DMS 273 (cell line): ENCODE measurements at regions not wholly inside any gene's neighbourhood (a gene's known extent, or its start where the extent isn't known, plus 50 kb on each side); places are given as distances from the start of the nearest gene placed in this dataset.
"Not testable (repeated sequence)": the region's sequence is repeated elsewhere in the genome, so short reads cannot be mapped to it uniquely, and the experiment has no call there.

Source experiments
- DNase-seq: peaks from one replicate; lab custom pipeline; 2025; ENCODE audit not compliant: unreplicated experiment; lab: John Stamatoyannopoulos, UW

DNA sequence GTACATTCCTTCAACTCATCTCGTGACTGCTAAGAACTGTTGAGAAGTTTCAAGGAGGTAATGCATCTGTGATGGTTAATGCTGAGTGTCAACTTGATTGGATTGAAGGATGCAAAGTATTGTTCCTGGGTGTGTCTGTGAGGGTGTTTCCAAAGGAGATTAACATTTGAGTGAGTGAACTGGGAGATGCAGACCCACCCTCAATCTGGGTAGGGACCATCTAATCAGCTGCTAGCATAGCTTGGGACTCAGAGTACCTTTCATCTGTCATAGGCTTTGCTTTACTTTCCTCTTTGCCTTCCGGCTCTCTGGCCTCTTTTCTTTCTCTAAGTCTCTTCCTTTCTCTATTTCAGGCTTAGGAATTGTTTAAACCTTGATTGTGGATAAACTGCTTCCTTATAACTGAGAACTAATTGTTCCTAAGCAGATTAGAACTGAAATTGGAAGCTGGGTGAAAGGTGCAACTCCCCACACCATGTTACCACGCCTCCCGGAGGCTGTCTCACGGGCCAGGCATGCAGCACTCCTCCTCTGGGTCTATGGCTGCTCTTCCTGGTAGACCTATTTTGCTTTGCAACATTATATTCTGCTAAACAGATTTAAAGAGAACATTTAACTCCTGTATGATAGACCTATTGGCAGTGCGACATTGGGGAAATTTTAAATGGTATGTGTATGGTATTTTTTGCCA is 298.2 kb downstream of the CCSER2 start:
- DNase-seq = no peak

DNA sequence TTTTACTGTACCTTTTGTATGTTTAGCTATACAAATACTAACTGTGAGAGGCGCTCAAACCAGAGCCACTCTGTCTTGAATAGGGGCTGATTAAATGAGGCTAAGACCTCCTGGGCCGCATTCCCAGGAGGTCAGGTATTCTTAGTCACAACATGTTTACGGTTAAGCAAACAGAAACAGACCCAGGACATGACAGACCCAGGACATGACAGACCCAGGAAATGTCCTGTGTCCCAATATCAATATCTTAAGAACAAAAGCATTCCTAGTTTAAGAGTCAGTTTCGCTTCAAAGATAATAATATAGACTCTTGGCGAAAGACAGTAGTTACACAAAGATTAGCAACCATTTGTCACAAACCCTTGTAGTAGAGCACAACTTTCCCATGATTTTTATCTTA is 304.5 kb downstream of the CCSER2 start:
- DNase-seq = no peak

DNA sequence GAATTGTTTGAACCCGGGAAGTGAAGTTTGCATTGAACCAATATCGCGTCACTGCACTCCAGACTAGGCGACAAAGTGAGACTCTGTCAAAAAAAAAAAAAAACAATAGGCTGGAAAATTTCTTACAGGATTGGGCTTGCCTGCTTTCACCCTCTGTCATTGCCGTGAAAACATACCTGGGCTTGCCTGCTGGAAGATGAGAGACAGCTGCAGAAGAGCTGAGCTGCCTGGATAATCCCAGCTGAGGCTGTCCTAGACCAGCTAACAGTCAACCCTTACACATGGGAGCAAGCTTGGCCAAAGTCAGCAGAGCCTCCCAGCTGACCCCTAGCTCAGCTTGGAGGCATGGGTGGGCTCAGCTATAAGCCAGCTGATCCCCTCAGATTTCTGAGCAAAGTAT is 306.2 kb downstream of the CCSER2 start:
- no peak for DNase-seq

DNA sequence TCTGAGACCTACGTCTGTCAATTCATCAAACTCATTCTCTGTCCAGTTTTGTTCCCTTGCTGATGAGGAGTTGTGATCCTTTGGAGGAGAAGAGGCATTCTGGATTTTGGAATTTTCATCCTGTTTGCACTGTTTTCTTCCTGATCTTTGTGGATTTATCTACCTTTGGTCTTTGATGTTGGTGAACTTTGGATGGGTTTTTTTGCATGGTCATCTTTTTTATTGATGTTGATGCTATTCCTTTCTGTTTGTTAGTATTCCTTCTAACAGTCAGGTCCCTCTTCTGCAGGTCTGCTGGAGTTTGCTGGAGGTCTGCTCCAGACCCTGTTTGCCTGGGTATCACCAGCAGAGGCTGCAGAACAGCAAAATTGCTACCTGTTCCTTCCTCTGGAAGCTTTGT is 322.2 kb downstream of the CCSER2 start:
- DNase-seq = not testable (repeated sequence)

DNA sequence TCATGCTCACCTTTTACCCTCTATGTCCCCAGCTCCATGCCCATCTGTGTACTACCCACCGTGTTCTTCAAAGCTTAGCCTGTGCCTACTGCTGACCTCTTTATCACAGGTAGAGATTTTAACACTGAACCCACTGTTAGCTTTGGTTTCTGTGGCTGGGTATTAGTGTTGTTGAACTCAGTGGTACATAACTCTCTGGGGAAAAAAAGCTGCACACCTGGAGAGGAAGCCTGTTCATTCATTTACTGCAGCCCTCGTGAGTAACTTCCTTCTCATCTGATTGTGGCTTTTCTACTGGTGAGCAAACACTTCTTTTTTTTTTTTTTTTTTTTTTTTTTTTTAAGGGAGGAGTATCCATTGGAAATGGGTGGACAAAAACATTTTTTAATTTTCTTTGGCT is 326.3 kb downstream of the CCSER2 start:
- no peak for DNase-seq

DNA sequence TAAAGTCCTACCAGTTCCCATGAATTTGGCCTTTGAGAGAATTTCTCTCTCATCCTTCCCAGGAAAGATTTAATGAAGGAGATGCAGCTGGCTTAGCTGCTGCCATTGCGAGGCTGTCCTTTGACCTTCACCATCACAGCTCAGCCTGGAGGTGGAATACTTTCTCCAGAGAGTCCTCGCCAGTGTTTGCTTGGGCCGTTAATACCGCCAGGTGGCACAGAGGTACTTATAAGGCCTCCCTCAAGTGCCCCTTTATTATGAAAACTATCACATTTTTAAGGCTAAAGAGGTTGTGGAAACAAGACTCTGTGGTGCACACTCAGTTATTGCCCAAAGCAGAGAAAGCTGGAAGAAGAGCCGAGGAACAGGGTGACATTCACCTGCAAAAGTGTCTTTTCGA is 330.6 kb downstream of the CCSER2 start:
- no peak for DNase-seq

DNA sequence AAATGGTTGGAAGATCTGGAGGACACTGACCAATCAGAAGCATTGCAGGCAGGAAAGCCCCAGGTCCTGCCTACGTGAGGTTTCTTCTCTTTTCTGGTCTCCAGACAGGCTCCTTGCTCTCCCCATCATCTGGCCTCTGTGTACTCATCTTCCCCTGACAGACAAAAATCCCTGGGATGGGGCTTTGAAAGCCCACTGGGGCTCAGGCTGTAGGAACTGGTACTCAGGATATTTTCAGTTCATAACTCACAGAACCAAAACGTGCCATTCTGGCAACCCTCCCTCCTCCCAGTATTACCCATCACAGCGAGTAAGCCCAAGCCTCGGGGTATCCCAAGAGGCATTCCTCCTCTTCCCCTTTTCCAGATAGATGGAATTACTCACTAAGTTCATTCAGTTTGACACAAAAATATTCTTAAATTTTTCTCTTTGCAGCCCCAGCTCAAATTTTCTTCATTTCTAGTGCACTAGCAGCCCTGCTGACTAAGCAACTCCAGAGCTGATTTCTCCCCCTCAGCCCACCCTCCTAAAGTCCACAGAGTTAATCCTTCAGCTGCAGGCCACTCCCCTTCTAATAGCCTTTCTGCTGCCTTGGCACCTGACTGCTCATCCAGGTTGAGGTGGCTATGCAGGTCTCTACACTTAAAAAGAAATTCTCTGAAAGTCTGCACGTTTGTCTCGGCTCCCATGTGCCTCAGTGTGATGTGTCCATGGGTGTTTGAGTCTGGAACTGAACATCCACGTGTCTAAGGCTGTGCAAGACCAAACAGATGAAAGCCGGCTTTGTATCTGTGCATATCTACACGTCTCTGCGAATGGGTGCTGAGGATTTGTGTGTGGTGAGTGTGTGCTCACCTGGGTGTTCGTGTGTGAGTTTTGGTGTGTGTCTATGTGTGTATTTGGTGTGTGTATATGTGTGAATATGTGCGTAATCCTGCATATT is 331.4 kb downstream of the CCSER2 start:
- no peak for DNase-seq

DNA sequence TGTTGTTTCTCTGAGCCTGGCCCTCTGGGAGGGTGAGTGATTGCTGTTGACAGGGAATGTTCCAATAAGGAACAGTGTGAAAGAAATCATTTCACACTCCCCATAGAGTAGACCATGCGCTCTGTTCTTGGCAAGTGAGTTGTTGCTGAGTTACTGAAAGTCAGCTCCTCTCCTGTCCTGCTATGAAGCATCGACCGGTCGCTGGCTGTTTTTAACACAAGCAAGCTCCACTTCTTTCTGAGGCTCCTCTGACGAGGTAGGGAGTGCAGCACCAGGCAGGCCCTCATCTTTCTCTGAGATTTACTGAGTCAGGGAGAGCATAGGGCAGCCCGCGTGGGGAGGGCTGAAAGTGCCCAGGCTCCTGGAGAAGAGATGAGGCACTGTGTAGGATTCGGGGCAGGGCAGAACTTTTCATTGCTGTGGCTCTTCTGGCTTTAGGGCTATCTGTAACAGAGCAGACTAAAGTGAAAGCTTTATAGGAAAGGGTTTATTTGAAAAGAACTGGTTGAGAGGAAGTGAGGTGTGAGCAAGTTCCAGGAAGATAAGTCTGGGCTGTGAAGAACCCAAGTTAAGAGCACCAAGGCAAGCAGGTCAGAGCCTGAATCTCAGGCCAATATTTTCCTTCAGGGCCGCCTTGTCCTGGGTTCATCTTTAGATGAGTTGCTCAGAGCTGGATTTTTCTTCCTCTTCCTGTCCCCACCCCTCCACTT is 332.2 kb downstream of the CCSER2 start:
- DNase-seq = no peak

DNA sequence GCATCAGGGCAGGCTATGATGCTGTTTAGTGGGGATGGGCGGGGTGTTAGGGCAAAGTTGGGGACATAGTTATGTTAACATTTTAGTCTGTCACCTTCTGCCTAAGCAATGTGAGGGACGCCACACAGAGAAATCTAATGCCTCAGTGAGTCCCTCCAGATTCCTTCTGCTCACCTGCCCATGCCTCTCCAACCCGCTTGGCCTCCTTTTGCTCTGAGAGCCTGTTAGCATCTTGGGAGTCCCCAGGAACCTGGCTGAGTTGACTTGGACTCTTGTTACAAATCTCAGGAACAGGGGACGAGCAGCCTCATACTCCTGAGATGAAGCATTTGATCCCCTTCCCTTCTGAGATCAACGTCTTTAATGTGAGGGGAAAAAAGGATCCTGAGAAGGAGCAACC is 336.8 kb downstream of the CCSER2 start:
- DNase-seq = no peak

DNA sequence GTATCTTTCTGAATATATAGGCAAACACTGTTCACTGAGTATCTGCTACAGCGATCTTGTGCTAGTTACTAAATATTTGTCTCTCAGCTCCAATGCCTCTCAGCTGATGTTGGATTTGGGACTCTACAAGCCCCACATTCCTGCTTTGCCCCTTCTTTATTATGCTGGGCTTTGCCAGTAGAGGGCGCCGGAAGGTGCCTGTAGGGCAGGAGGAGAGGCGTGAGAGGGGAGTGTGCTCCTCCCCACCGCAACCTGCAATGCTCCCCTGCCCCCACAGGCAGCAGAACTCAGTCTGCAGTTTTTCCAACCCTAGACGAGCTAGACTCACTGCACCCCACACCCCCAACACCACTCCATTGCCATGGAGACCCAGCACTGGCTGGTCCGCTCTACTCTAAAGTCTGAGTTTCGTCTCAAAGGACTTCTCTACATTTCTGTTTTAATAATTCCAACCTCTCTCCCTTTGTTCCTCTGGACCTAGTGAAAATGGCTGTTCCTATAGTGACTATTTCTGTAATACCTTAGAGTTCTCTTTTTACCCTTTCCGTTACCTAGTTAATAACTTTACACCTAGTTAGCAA is 337.6 kb downstream of the CCSER2 start:
- peak; percentile 51 for DNase-seq

DNA sequence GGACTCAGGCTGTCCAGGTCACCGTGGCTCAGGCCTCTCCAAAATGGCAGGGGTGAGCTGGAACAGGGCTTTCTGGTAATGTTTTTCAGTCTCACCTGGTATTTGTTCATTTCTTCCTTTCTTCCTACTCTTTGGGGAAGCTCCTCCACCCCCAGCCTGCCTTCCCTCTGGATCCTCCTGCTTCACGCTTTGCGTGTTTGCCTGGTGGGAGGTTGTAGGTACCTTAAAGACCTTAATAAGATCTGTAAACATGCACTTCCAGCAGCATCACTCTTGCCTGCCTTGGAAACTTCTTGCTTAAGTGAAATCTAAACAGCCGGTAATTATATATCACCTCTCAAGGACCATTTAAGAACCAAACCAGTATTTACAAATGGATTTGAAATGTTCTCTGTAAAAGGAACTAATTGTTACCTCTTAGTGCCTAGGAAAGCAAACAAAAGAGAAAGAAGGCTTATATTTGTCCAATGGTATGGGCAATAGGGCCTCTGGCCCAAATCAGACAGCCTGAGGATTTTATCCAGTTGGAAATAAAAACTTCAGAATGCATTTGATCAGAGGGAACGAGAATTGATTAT is 339.9 kb downstream of the CCSER2 start:
- DNase-seq = no peak

DNA sequence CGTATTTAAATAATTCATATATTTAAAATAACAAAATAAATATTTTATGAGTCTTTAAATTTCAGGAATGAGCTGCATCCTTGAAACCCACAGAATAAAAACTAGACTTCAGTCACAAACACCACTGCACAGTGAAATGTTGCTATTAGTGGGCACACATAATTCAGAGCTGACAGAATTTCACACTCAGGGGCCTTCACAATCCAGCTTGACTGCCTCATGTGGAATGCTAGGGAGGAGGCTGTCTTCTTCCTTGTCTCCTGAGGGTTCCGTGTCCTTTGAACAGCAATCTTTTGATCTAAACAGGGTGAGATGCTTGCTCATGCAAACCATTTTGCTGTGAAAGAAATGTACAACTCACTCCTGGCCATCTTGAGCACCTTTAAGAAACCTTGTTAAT is 346.7 kb downstream of the CCSER2 start:
- DNase-seq = no peak

DNA sequence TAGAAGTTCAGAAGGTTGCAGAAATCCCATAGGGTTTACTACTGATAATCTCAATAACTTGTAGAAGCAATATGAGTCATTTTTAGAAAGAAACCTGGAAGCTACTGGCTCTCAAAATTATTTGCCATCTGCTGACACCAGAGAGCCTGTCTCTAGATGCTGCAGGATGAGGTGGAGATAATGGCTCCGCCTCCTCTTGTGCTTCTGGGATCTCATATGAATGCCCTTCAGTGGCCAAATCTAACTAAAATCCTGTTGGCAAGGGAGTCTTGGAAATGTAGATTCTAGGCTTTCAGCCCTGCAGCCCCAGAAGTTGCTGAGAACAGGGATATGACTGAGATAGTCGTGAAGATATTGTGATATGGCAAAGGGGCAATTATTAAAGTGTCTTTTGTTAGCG is 348.1 kb downstream of the CCSER2 start:
- DNase-seq = peak; percentile 4

DNA sequence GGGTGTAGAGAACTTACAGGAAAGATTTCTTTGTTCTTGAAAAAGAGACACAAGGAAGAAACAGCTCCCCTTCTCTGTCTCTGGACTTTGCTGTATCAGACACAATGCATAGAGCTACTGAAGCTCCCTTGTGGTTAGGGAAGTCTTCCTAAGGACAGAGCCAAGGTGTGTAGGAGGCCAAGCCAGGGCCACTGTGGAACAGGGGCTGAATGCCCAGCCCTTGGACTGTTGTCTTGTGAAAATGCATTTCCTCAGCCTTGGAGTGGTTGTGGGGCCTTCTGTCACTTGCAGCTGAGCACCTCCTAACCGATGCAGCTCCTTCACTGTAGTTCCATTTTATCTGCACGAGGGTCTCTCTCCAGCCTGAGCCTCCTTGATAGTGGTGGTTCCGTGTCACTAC is 353.4 kb downstream of the CCSER2 start:
- DNase-seq = no peak

DNA sequence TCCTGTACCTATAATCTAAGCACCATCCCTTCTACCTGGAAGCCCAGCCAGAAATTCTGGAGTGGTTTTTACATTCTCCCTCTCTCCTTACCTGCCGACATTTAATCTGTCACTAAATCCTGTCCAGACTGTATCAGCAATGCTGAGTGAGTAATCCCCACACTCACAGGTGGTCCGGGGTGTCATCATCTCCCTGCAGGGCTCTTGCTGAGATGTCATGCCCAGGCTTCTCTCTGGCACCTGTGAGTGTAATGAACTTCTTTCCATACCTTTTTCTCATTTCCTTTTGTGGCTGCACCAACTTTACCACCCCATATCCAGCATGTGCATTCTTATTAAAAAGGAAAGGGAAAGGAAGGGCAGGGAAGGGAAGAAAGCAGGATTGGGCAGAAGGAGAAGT is 355.2 kb downstream of the CCSER2 start:
- DNase-seq = no peak

DNA sequence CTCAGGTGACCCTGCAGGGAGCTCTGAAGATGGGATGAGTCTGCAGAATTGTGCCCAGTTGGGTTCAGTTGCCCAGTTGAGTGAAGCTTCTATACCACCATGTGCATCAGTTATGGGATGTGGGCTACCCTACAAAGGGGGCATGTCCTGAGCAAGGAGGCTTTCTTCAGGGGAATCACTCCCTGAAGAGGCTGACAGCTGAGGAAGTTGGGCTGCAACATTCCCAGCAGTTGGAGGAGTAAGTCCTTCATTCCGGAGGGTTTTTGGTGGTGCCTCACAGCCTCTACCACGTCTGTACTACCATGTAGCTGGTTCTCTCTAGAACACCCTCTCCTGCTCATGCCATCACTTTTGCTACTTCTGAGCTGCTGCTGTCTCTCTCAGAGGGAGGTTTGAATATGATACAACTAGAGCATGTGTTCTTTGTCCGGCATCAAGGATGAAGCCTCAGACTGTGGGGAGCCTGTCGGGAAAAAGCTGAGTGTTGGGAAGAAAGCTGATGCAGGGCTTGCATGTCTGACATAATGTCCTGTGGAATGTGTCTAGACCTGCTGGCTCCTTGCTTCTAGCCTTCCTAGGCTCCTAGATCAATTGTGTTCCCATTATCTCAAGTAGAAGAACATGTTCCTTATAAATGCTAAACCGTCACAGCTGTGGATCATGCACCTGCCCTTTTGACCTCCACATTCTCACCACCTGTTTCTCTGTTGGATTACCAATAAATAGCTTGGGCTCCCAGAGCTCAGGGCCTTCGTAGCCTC is 355.8 kb downstream of the CCSER2 start:
- DNase-seq = no peak

DNA sequence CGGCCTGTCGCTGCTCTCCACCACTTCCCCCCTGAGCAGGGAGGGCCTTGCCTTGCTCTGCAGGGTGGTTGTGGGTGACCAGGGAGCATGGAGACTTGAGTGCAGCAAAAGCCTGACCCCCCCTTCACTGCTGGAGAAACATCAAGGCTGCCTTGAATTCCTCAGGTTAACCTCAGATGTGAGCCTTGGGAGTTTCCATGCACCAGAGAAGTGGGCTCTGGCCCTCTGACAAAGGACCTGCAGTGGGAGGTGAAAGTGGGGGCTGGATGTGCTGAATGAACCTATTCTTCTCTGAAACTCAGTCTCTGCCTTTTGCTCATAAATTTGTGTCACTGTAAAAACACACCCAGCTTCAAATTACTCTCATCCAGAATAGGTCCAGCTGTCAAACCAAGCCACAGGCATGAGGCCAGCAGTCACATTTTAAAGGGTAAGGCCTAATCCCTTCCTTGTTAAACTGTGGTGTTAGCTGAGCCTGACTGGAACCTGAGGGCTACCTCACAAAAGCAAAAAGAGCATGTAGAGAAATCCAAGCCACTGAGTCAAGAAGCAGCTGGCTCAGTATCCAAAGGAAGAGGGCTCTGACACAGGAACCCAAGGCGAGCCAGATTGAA is 356.8 kb downstream of the CCSER2 start:
- DNase-seq = peak; percentile 18

DNA sequence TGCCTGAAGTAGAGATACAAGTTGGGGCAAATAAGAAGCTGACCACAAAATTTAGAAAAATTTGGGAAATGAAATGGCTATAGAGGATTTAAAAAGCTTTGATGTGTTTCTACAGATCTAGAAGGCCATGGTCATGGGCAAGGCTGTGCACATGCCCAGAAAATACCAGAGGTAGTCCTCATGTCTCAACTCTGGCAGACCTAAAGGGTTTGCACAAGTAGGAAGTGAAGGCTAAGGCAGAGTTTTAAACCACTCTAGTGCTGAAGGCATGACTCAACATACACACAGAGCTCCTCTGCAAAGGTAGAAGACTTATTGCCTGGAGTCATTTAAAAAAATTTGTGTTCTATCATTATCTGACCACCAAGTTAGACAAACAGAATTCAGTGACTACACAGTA is 364.6 kb downstream of the CCSER2 start:
- DNase-seq = no peak

DNA sequence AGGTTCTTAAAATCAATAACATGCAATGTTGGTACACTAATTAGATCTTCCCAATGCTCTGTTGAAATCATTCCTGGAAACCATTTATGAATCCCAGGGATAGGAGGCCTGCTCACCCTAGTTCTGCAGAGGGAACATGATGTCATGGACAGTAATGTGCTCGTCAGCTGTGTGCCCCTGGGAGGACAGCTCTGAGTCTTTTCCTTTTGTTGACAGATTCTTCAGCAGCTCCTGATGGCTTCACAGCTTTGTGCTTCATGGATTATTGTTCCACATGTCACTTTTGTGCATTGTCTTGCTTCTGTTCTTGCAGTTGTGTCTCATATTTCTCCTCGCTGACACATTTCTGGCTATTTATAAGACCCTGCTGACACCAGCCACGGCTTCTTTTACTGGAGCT is 367.5 kb downstream of the CCSER2 start:
- DNase-seq = no peak

DNA sequence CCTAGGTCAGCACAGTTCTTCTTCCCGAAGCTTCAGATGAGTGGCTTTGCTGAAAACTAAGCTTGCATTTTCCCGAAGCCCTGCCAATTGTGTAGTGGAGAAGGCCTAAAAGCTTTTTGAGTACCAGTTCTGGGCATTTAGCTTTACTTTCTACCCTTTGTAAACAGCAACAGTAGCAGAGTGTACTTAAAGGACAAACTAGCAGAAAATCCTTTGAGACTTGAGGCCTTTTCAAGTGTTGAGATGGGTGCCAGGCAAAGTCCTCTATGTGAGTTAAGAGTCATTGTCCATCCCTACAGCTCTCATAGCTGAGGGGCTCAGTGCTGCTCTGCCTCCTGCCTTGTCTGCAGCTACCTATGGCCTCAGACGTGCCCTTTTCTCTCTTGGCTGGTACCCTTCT is 368.2 kb downstream of the CCSER2 start:
- no peak for DNase-seq
